ENCODE measurements at regions not wholly inside any gene's neighbourhood (a gene's known extent, or its start where the extent isn't known, plus 50 kb on each side); places are given as distances from the start of the nearest gene placed in this dataset.

DNA sequence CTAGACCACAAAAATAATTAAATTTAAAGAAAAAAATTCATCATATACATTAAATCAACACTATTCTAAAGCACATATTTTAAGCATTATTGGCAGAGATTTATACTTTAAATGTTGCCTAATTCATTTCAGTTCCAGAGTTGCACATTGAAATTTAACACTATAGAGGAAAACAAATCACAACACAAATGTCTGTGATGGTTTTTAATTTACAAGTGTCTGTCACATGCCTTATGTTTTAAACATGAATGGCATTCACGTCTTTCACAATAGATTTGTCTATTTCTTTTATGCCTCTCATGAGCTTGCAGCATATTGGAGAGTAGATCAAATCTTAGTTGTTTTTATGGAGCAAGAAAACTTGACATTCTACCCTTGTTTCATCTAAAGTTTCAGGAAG is 811.3 kb downstream of the NLGN4X start:
- Histone ChIP-seq H3K4me1 (ENCODE audit: low read length) (no peaks in the 10 kb centered on the region), H3K79me2 (ENCODE audit: low read length) (no peaks in the 10 kb centered on the region), H3K9ac (ENCODE audit: low read length) (no peak overlapping the region), H4K20me1 (ENCODE audit: insufficient read depth, low read length) (no peaks in the 10 kb centered on the region), H3K27me3 (ENCODE audit: low read depth, low read length) (no peaks in the 10 kb centered on the region), H3K4me3 (ENCODE audit: low read length) (no peak overlapping the region), H3K36me3 (replicated peaks; ENCODE audit: low read depth, low read length) (no peaks in the 10 kb centered on the region), H3K9me3 (ENCODE audit: insufficient read depth, low read length) (no peaks in the 10 kb centered on the region), H3K4me2 (ENCODE audit: low read length) (no peak overlapping the region), H3K27ac (ENCODE audit: low read length) (no peak overlapping the region), H2AFZ (ENCODE audit: low read depth, low read length) (no peak overlapping the region)
- TF ChIP-seq, protein P1, sequence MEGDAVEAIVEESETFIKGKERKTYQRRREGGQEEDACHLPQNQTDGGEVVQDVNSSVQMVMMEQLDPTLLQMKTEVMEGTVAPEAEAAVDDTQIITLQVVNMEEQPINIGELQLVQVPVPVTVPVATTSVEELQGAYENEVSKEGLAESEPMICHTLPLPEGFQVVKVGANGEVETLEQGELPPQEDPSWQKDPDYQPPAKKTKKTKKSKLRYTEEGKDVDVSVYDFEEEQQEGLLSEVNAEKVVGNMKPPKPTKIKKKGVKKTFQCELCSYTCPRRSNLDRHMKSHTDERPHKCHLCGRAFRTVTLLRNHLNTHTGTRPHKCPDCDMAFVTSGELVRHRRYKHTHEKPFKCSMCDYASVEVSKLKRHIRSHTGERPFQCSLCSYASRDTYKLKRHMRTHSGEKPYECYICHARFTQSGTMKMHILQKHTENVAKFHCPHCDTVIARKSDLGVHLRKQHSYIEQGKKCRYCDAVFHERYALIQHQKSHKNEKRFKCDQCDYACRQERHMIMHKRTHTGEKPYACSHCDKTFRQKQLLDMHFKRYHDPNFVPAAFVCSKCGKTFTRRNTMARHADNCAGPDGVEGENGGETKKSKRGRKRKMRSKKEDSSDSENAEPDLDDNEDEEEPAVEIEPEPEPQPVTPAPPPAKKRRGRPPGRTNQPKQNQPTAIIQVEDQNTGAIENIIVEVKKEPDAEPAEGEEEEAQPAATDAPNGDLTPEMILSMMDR (IDR thresholded peaks at IDR 0.05; ENCODE audit: low read depth, low read length), result no peak
- no peak for TF ChIP-seq EZH2phosphoT487 (IDR thresholded peaks at IDR 0.05; ENCODE audit: low read depth)

DNA sequence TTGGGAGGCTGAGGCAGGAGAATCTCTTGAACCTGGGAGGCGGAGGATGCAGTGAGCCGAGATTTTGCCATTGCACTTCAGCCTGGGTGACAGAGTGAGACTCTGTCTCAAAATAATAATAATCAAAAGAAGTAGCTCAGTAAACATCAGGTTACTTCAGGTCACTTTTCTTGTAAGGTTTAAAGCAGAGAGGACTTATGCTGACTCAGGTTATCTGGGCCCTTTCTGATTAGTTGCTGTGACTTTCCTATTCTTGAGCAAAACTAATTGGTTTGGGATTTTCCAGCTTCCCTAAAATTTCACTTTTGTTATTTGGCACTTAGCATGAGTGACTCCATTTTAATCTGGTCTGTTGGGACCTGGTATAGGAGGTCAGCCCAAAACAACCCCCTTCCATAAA is 812.9 kb downstream of the NLGN4X start:
- H3K4me1 ChIP-seq (ENCODE audit: low read length), result no peaks in the 10 kb centered on the region
- no peaks in the 10 kb centered on the region for H3K36me3 ChIP-seq (replicated peaks; ENCODE audit: low read depth, low read length)
- H3K9me3 ChIP-seq (ENCODE audit: insufficient read depth, low read length), result no peaks in the 10 kb centered on the region
- no peak overlapping the region for H3K27ac ChIP-seq (ENCODE audit: low read length)
- H3K27me3 ChIP-seq (ENCODE audit: low read depth, low read length), result no peaks in the 10 kb centered on the region
- H4K20me1 ChIP-seq (ENCODE audit: insufficient read depth, low read length), result no peaks in the 10 kb centered on the region
- no peak overlapping the region for H3K4me3 ChIP-seq (ENCODE audit: low read length)
- H3K4me2 ChIP-seq (ENCODE audit: low read length), result no peak overlapping the region
- no peaks in the 10 kb centered on the region for H3K79me2 ChIP-seq (ENCODE audit: low read length)
- no peak overlapping the region for H2AFZ ChIP-seq (ENCODE audit: low read depth, low read length)
- H3K9ac ChIP-seq (ENCODE audit: low read length), result no peak overlapping the region
- TF ChIP-seq, protein P1 (IDR thresholded peaks at IDR 0.05; ENCODE audit: low read depth, low read length), result no peak
- TF ChIP-seq EZH2phosphoT487 (IDR thresholded peaks at IDR 0.05; ENCODE audit: low read depth), result no peak

DNA sequence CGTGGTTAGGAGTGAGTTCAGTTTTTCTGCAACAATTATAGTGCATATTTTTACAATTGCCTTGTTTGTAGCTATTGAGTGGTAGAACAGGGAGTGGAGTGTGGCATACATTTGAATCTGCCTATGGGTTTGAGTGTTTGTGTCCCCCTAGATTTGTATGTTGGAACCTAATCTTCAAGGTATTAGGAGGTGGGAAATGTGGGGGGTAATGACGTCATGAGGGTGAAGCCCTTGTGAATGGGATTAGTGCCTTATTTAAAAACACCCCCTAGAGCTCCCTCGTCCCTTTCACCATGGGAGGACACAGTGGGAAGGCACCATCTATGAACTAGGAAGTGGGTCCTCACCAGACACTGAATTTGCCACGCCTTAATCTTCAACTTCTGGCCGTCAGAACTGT is 819.6 kb downstream of the NLGN4X start:
- H3K4me3 ChIP-seq (ENCODE audit: low read length), result no peak overlapping the region
- H4K20me1 ChIP-seq (ENCODE audit: insufficient read depth, low read length), result no peaks in the 10 kb centered on the region
- H3K9me3 ChIP-seq (ENCODE audit: insufficient read depth, low read length), result no peaks in the 10 kb centered on the region
- no peak for TF ChIP-seq EZH2phosphoT487 (IDR thresholded peaks at IDR 0.05; ENCODE audit: low read depth)
- TF ChIP-seq, protein P1 (IDR thresholded peaks at IDR 0.05; ENCODE audit: low read depth, low read length), result no peak
- no peak overlapping the region for H2AFZ ChIP-seq (ENCODE audit: low read depth, low read length)
- H3K27ac ChIP-seq (ENCODE audit: low read length), result no peak overlapping the region
- H3K79me2 ChIP-seq (ENCODE audit: low read length), result no peaks in the 10 kb centered on the region
- no peaks in the 10 kb centered on the region for H3K4me1 ChIP-seq (ENCODE audit: low read length)
- H3K4me2 ChIP-seq (ENCODE audit: low read length), result no peak overlapping the region
- no peak overlapping the region for H3K9ac ChIP-seq (ENCODE audit: low read length)
- no peaks in the 10 kb centered on the region for H3K27me3 ChIP-seq (ENCODE audit: low read depth, low read length)
- no peaks in the 10 kb centered on the region for H3K36me3 ChIP-seq (replicated peaks; ENCODE audit: low read depth, low read length)

DNA sequence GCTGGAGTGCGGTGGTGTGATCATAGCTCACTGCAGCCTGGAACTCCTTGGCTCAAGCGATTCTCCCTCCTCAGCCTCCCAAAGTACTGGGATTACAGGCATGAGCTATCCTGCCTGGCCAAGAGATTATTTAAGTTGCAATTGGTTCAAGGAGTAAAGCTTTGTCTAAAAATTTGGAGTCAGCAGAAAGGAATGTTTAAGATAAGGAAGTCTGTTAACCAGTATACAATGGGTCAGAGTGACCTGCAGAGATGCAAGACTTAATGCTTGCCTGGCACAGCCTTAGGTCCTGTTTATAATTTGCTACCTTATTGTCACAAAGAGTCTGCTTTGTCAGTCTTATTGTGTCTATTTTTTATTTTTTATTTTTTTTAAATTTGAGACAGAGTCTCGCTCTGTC is 826.2 kb downstream of the NLGN4X start:
- Histone ChIP-seq H4K20me1 (ENCODE audit: insufficient read depth, low read length) (no peaks in the 10 kb centered on the region), H3K27ac (ENCODE audit: low read length) (no peak overlapping the region), H3K79me2 (ENCODE audit: low read length) (no peaks in the 10 kb centered on the region), H3K36me3 (replicated peaks; ENCODE audit: low read depth, low read length) (no peaks in the 10 kb centered on the region), H3K4me3 (ENCODE audit: low read length) (no peak overlapping the region), H3K9ac (ENCODE audit: low read length) (no peak overlapping the region), H3K4me1 (ENCODE audit: low read length) (no peaks in the 10 kb centered on the region), H3K9me3 (ENCODE audit: insufficient read depth, low read length) (no peaks in the 10 kb centered on the region), H3K27me3 (ENCODE audit: low read depth, low read length) (no peaks in the 10 kb centered on the region), H2AFZ (ENCODE audit: low read depth, low read length) (no peak overlapping the region), H3K4me2 (ENCODE audit: low read length) (no peak overlapping the region)
- TF ChIP-seq, protein P1 (IDR thresholded peaks at IDR 0.05; ENCODE audit: low read depth, low read length), result no peak
- no peak for TF ChIP-seq EZH2phosphoT487 (IDR thresholded peaks at IDR 0.05; ENCODE audit: low read depth)

Measured in OCI-LY3 (cell line).